A673 (cell line): ENCODE measurements at regions not wholly inside any gene's neighbourhood (a gene's known extent, or its start where the extent isn't known, plus 50 kb on each side); places are given as distances from the start of the nearest gene placed in this dataset.

ENCODE experiments used
- CTCF ChIP-seq: fragments of 300-800, 200-600 bp; sonication (generic); conservative IDR thresholded peaks from 2 replicates; pipeline ENCODE4 v1.5.1; 2017; ENCODE audit warnings: low read depth, mild to moderate bottlenecking, antibody characterized with exemption, low read length, moderate library complexity, mixed read lengths
- EZH2 ChIP-seq: fragments of 200-600 bp; sonication (generic); IDR thresholded peaks from 2 replicates; pipeline ENCODE4 v1.6.1; 2017; ENCODE audit warnings: borderline replicate concordance, low read depth, mild to moderate bottlenecking, mixed read lengths, antibody characterized with exemption, low read length; ENCODE audit not compliant: poor library complexity, severe bottlenecking

GRCh38 chr15:93900476-93901400, 330.6 kb upstream of the MCTP2 start:
- TF ChIP-seq CTCF (no peak), EZH2 (no peak)
